WTC11 (cell line): ENCODE measurements at regions not wholly inside any gene's neighbourhood (a gene's known extent, or its start where the extent isn't known, plus 50 kb on each side); places are given as distances from the start of the nearest gene placed in this dataset.

Experiments
- ATF1 ChIP-seq: sonication (generic); formaldehyde crosslinking; IDR thresholded peaks from 2 replicates; pipeline ENCODE4 v1.8.1; 2023; ENCODE audit warnings: mild to moderate bottlenecking, moderate library complexity, missing genetic modification reagents
- CBFB ChIP-seq: sonication (generic); formaldehyde crosslinking; IDR thresholded peaks from 2 replicates; pipeline ENCODE4 v1.8.1; 2022; ENCODE audit warnings: mild to moderate bottlenecking, low read depth, missing genetic modification reagents
- FOXP1 ChIP-seq: sonication (generic); formaldehyde crosslinking; IDR thresholded peaks from 2 replicates; pipeline ENCODE4 v1.8.0; 2022; ENCODE audit warnings: missing genetic modification reagents, mild to moderate bottlenecking, moderate library complexity, borderline replicate concordance
- TCF7 ChIP-seq: sonication (generic); formaldehyde crosslinking; IDR thresholded peaks from 2 replicates; pipeline ENCODE4 v1.8.0; 2022; ENCODE audit warnings: mild to moderate bottlenecking, low read depth, missing genetic modification reagents, moderate library complexity
- TF ChIP-seq, protein P1 (sequence below): fragments of 200-600 bp; IDR thresholded peaks from 2 replicates; pipeline ENCODE4 v1.8.0; 2022; ENCODE audit warnings: antibody characterized with exemption
- TF ChIP-seq, protein P2 (sequence below): sonication (generic); formaldehyde crosslinking; IDR thresholded peaks from 2 replicates; pipeline ENCODE4 v1.8.0; 2022; ENCODE audit warnings: mild to moderate bottlenecking, missing genetic modification reagents
- TF ChIP-seq, protein P3 (sequence below): fragments of 250-450 bp; sonication (Bioruptor Pico); IDR thresholded peaks from 2 replicates; pipeline ENCODE4 v1.9.0; 2021; ENCODE audit warnings: moderate library complexity, mild to moderate bottlenecking, inconsistent platforms, borderline replicate concordance
- TF ChIP-seq, protein P4 (sequence below): sonication (generic); formaldehyde crosslinking; IDR thresholded peaks from 2 replicates; pipeline ENCODE4 v1.8.1; 2023; ENCODE audit warnings: mild to moderate bottlenecking, missing genetic modification reagents, moderate library complexity
- TF ChIP-seq, protein P5 (sequence below): sonication (generic); formaldehyde crosslinking; IDR thresholded peaks from 2 replicates; pipeline ENCODE4 v1.8.1; 2023; ENCODE audit warnings: mild to moderate bottlenecking, missing genetic modification reagents, moderate library complexity

DNA sequence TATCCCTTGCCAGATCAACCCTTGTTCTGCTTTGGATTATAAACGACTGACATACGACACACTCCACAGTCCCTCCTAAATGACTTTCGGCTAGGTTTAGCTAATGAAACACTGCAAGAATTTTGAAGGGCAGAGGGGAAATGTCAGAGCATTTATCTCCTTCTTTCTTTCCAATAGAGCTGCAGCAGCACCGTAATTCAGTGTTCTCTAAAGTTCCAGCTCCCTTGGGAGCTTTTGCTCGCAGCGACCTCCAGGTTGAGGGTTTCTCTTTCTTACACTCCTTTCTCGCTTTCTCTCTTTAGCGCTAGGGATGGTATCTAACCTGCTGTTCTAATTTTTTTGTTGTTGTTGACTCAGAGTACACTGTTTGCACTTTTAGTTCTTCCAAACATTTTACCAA lies 467.1 kb upstream of the ST8SIA4 start:
- no peak for TF ChIP-seq FOXP1 (CRISPR knock-in tag)
- TF ChIP-seq, protein P1, sequence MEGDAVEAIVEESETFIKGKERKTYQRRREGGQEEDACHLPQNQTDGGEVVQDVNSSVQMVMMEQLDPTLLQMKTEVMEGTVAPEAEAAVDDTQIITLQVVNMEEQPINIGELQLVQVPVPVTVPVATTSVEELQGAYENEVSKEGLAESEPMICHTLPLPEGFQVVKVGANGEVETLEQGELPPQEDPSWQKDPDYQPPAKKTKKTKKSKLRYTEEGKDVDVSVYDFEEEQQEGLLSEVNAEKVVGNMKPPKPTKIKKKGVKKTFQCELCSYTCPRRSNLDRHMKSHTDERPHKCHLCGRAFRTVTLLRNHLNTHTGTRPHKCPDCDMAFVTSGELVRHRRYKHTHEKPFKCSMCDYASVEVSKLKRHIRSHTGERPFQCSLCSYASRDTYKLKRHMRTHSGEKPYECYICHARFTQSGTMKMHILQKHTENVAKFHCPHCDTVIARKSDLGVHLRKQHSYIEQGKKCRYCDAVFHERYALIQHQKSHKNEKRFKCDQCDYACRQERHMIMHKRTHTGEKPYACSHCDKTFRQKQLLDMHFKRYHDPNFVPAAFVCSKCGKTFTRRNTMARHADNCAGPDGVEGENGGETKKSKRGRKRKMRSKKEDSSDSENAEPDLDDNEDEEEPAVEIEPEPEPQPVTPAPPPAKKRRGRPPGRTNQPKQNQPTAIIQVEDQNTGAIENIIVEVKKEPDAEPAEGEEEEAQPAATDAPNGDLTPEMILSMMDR = no peak
- TF ChIP-seq CBFB = no peak
- TF ChIP-seq, protein P2, sequence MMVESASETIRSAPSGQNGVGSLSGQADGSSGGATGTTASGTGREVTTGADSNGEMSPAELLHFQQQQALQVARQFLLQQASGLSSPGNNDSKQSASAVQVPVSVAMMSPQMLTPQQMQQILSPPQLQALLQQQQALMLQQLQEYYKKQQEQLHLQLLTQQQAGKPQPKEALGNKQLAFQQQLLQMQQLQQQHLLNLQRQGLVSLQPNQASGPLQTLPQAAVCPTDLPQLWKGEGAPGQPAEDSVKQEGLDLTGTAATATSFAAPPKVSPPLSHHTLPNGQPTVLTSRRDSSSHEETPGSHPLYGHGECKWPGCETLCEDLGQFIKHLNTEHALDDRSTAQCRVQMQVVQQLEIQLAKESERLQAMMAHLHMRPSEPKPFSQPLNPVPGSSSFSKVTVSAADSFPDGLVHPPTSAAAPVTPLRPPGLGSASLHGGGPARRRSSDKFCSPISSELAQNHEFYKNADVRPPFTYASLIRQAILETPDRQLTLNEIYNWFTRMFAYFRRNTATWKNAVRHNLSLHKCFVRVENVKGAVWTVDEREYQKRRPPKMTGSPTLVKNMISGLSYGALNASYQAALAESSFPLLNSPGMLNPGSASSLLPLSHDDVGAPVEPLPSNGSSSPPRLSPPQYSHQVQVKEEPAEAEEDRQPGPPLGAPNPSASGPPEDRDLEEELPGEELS (CRISPR knock-in tag) = no peak
- TF ChIP-seq, protein P3, sequence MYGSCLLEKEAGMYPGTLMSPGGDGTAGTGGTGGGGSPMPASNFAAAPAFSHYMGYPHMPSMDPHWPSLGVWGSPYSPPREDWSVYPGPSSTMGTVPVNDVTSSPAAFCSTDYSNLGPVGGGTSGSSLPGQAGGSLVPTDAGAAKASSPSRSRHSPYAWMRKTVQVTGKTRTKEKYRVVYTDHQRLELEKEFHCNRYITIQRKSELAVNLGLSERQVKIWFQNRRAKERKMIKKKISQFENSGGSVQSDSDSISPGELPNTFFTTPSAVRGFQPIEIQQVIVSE (CRISPR knock-in tag) = no peak
- TF ChIP-seq, protein P4, sequence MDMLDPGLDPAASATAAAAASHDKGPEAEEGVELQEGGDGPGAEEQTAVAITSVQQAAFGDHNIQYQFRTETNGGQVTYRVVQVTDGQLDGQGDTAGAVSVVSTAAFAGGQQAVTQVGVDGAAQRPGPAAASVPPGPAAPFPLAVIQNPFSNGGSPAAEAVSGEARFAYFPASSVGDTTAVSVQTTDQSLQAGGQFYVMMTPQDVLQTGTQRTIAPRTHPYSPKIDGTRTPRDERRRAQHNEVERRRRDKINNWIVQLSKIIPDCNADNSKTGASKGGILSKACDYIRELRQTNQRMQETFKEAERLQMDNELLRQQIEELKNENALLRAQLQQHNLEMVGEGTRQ (CRISPR knock-in tag) = no peak
- TF ChIP-seq ATF1 (CRISPR knock-in tag) = no peak
- no peak for TF ChIP-seq TCF7 (CRISPR knock-in tag)
- TF ChIP-seq, protein P5, sequence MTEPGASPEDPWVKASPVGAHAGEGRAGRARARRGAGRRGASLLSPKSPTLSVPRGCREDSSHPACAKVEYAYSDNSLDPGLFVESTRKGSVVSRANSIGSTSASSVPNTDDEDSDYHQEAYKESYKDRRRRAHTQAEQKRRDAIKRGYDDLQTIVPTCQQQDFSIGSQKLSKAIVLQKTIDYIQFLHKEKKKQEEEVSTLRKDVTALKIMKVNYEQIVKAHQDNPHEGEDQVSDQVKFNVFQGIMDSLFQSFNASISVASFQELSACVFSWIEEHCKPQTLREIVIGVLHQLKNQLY (CRISPR knock-in tag) = no peak
